Gastrocnemius medialis (tissue), 4 donors: ENCODE measurements at regions not wholly inside any gene's neighbourhood (a gene's known extent, or its start where the extent isn't known, plus 50 kb on each side); places are given as distances from the start of the nearest gene placed in this dataset.

Experiments
- ATAC-seq, 2 donors: fragments of 150-250 bp; one replicate each; pipeline ENCODE4 v1.9.1; 2016
- DNase-seq, 2 donors: peaks; one replicate each; pipeline ENCODE4 v3.0.0-alpha.2; 2019
- H3K27ac ChIP-seq, 4 donors: fragments of 200-600 bp; sonication (generic); 1 replicate in 1 of 4; 2 replicates in 3 of 4; pipeline ENCODE4 v1.5.1; 2016 to 2018; ENCODE audit warnings: mild to moderate bottlenecking in 2 of 4, moderate library complexity in 1 of 4
- H3K27me3 ChIP-seq, 3 donors: fragments of 200-600 bp; sonication (generic) in 2 of 3; 1 replicate in 1 of 3; 2 replicates in 2 of 3; pipeline versions ENCODE4 v1.5.1 to v1.6.0; 2016 to 2019; ENCODE audit warnings: mild to moderate bottlenecking in 1 of 3, moderate library complexity in 1 of 3
- H3K36me3 ChIP-seq, 2 donors: fragments of 200-600 bp; sonication (generic) in 1 of 2; one replicate each; pipeline ENCODE4 v1.5.1; 2017 to 2018
- H3K4me1 ChIP-seq, 2 donors: fragments of 200-600 bp; sonication (generic) in 1 of 2; one replicate each; pipeline ENCODE4 v1.5.1; 2016 to 2017; ENCODE audit warnings: mild to moderate bottlenecking in 2 of 2
- H3K4me3 ChIP-seq, 4 donors: fragments of 200-600 bp; sonication (generic) in 3 of 4; 1 replicate in 1 of 4; 2 replicates in 3 of 4; pipeline ENCODE4 v1.5.1; 2016 to 2019; ENCODE audit warnings: mild to moderate bottlenecking in 2 of 4
- H3K9me3 ChIP-seq, 3 donors: fragments of 200-600 bp; sonication (generic) in 2 of 3; 1 replicate in 1 of 3; 2 replicates in 2 of 3; pipeline ENCODE4 v1.5.1; 2016 to 2019
- POLR2A ChIP-seq, 2 donors: fragments of 450-650 bp; IDR thresholded peaks; one replicate each; pipeline ENCODE4 v1.6.1; 2017; ENCODE audit warnings: antibody characterized with exemption in 2 of 2, mild to moderate bottlenecking in 2 of 2, moderate library complexity in 2 of 2
- in situ Hi-C, 4 donors: fragments of 200-750 bp; cut with MboI; loops; one replicate each; pipeline versions ENCODE4 v1.15.0 to v1.8.0; 2017; ENCODE audit warnings: low sequenced_read_pairs in 4 of 4
- intact Hi-C: fragments of 100-400 bp; cut with DNase I; formaldehyde crosslinking; loops from one replicate; pipeline ENCODE4 v1.15.1; 2023; ENCODE audit warnings: low total_unique reads
- TF ChIP-seq, protein P1 (sequence below), 5 experiments: fragments of 450-650 bp in 3 of 5; fragments of 200-600 bp in 2 of 5; sonication (generic) in 2 of 5; IDR thresholded peaks in 4 of 5; conservative IDR thresholded peaks in 1 of 5; 1 replicate in 4 of 5; 2 replicates in 1 of 5; pipeline ENCODE4 v1.5.1; 2016 to 2019; ENCODE audit warnings: antibody characterized with exemption in 5 of 5, mild to moderate bottlenecking in 3 of 5, moderate library complexity in 3 of 5

DNA sequence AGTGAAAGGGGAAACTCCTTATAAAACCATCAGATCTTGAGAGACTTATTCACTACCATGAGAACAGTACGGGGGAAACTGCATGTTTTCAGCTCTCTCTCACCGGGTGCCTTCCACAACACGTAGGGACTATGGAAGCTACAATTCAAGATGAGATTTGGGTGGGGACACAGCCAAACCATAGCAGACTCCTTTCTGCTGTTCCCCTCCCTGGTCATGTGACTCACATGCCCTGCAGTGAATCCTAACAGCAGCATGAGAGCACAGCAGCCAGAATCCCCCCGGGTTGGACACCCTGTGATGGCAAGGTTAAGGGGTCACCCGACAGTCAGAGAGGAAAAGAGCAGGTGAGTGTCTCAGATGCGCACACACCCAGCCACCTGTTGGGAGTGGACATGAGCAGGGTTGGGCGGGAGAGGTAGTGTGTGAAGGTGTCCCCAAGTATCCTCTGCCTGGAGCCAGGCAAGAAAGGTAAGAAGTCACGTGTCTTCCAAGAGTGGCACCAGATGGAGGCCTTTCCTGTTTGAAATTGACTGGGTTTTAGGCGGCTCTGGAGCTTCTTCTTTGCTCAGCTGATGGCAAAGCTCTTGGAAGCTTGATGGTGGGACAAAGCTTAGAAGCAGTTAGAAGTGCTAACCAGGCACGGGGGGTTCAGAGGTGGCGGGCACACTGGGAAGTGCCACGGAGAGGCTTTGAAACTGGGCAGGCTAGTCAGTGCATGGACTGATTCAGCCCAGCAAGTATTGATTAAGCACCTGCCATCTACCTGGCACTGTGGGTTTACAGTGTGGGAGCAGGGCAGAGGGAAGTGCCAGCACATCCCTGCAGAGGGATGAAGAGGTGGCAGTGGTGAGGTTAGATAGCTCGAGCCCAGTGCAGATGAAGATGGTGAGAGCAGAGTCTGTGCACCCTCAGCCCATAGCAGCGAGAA, 68.7 kb downstream of the RHOB start:
- H3K9me3 ChIP-seq = no peaks in the 10 kb centered on the region
- no peaks in the 10 kb centered on the region for H3K27me3 ChIP-seq
- no peaks in the 10 kb centered on the region for H3K36me3 ChIP-seq
- TF ChIP-seq, protein P1, sequence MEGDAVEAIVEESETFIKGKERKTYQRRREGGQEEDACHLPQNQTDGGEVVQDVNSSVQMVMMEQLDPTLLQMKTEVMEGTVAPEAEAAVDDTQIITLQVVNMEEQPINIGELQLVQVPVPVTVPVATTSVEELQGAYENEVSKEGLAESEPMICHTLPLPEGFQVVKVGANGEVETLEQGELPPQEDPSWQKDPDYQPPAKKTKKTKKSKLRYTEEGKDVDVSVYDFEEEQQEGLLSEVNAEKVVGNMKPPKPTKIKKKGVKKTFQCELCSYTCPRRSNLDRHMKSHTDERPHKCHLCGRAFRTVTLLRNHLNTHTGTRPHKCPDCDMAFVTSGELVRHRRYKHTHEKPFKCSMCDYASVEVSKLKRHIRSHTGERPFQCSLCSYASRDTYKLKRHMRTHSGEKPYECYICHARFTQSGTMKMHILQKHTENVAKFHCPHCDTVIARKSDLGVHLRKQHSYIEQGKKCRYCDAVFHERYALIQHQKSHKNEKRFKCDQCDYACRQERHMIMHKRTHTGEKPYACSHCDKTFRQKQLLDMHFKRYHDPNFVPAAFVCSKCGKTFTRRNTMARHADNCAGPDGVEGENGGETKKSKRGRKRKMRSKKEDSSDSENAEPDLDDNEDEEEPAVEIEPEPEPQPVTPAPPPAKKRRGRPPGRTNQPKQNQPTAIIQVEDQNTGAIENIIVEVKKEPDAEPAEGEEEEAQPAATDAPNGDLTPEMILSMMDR (IDR thresholded peaks at IDR 0.05 in 4 of 5, conservative IDR thresholded peaks at IDR 0.05 in 1 of 5) = no peak
- no peak for TF ChIP-seq POLR2A (IDR thresholded peaks at IDR 0.05)
- H3K27ac ChIP-seq = no peak overlapping the region
- DNase-seq (peak in 1 of 2 donors; percentile 10), ATAC-seq (no peak)
- H3K4me1 ChIP-seq = peaks cover 0 to 5% of the 10 kb centered on the region in 2 donors
- in situ Hi-C loops (no loop called here), intact Hi-C loops (no loop called here)
- H3K4me3 ChIP-seq = no peak overlapping the region

DNA sequence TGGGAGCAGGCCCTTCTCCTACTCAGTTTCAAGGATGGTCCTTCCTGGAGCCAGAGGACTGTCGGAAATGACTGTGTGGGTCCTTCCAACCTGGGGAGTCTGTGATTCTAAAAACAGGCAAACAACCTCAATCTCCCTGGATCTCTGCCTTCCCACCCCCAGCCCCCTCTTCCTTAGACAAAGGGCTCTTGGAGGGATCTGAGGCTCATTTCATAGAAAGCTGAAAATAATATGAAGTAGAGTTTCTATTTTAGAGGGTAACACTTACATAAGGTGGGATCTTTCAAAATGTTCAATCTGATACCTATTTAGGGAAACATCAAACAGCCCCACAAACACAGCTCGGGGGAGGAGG, 69.4 kb downstream of the RHOB start:
- ATAC-seq = no peak

GRCh38 chr2:20516646-20517341, 69.9 kb downstream of the RHOB start:
- Histone ChIP-seq H3K36me3 (no peaks in the 10 kb centered on the region), H3K4me1 (peaks cover 0 to 5% of the 10 kb centered on the region in 2 donors), H3K4me3 (no peak overlapping the region), H3K9me3 (no peaks in the 10 kb centered on the region), H3K27ac (peak overlapping the region in 2 of 4 donors; percentile 6 to 42), H3K27me3 (no peaks in the 10 kb centered on the region)
- peak in 1 of 2 donors; percentile 39 for DNase-seq
- TF ChIP-seq POLR2A (IDR thresholded peaks at IDR 0.05) = no peak
- intact Hi-C loops (no loop called here), in situ Hi-C loops (no loop called here)
- peak; percentile 29 to 39 for ATAC-seq

More for the DNA sequence above, 69.4 kb downstream of the RHOB start:
- Histone ChIP-seq H3K27ac (peak overlapping the region in 1 of 4 donors; percentile 42), H3K4me3 (no peak overlapping the region), H3K4me1 (peaks cover 0 to 5% of the 10 kb centered on the region in 2 donors), H3K27me3 (no peaks in the 10 kb centered on the region), H3K36me3 (no peaks in the 10 kb centered on the region), H3K9me3 (no peaks in the 10 kb centered on the region)
- intact Hi-C loops = no loop called here
- in situ Hi-C loops = no loop called here
- no peak for DNase-seq
- TF ChIP-seq, protein P1 (IDR thresholded peaks at IDR 0.05 in 4 of 5, conservative IDR thresholded peaks at IDR 0.05 in 1 of 5) = no peak
- no peak for TF ChIP-seq POLR2A (IDR thresholded peaks at IDR 0.05)

DNA sequence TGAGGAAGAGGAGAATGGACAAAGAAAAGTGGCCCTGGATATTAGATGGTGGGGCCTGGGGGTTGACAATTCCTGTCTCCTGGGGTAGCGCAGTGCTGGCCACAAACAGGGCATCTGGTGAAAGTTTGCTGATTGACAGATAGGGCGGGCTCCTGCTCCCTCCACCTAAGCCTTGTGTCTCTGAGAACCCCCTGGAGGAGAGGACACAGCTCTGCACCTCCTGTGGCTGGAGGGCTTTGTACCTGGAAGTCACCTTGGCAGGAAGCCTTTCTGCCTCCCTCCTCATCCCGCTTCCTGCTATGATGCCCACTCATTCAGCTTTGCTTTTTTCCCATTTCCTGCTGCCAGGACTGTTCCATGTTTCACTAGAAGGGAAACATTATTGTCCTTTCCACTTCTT, 72.4 kb downstream of the RHOB start:
- H3K36me3 ChIP-seq = no peaks in the 10 kb centered on the region
- H3K9me3 ChIP-seq = no peaks in the 10 kb centered on the region
- in situ Hi-C loops (no loop called here), intact Hi-C loops (no loop called here)
- no peak overlapping the region for H3K4me3 ChIP-seq
- TF ChIP-seq, protein P1 (IDR thresholded peaks at IDR 0.05 in 4 of 5, conservative IDR thresholded peaks at IDR 0.05 in 1 of 5) = no peak
- TF ChIP-seq POLR2A (IDR thresholded peaks at IDR 0.05) = no peak
- DNase-seq (no peak), ATAC-seq (no peak)
- no peaks in the 10 kb centered on the region for H3K27me3 ChIP-seq
- peaks cover 4 to 10% of the 10 kb centered on the region in 2 donors for H3K4me1 ChIP-seq
- no peak overlapping the region for H3K27ac ChIP-seq

DNA sequence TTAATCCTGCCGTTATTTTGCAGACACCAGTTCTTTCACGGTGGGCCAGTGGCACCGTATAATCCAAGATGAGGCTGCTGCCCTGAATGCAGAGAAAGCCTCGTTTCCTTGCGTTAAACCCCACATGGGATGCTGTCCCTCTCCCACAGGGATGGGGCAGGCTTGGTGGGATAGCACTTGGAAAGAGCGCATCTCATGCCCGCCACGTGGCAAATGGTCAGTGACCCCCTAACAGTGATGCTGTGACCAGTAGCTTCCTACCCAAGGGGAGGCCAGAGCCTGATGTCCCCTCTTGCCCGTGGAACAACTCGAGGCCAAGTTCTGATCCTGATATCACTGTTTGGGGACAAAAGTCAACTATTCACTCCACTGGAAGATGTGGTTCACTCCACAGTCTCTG, 73.3 kb downstream of the RHOB start:
- intact Hi-C loops = no loop called here
- H3K27me3 ChIP-seq = no peaks in the 10 kb centered on the region
- in situ Hi-C loops = loop anchor here in 2 of 4 donors (10.0 kb wide), 1 partner anchor 65 kb away; no protein-coding TSS in a partner anchor
- H3K27ac ChIP-seq = no peak overlapping the region
- no peak for ATAC-seq
- TF ChIP-seq, protein P1 (IDR thresholded peaks at IDR 0.05 in 4 of 5, conservative IDR thresholded peaks at IDR 0.05 in 1 of 5) = no peak
- TF ChIP-seq POLR2A (IDR thresholded peaks at IDR 0.05) = no peak
- H3K9me3 ChIP-seq = no peaks in the 10 kb centered on the region
- no peak overlapping the region for H3K4me3 ChIP-seq
- DNase-seq = no peak
- peaks cover 12 to 18% of the 10 kb centered on the region in 2 donors for H3K4me1 ChIP-seq
- no peaks in the 10 kb centered on the region for H3K36me3 ChIP-seq
